Neuronal stem cell (in vitro differentiated cells): ENCODE measurements at regions not wholly inside any gene's neighbourhood (a gene's known extent, or its start where the extent isn't known, plus 50 kb on each side); places are given as distances from the start of the nearest gene placed in this dataset.

Experiments
- DNase-seq: peaks from one replicate; pipeline ENCODE4 v3.0.0-alpha.2; 2013; ENCODE audit warnings: low spot score
- H2AFZ ChIP-seq: one replicate; pipeline ENCODE4 v1.6.1; 2013; ENCODE audit warnings: mild to moderate bottlenecking, low read length, inconsistent platforms
- H2AK5ac ChIP-seq: 2 replicates; pipeline ENCODE4 v1.6.1; 2013; ENCODE audit warnings: low read depth, mild to moderate bottlenecking, inconsistent platforms, low read length, moderate library complexity, mixed read lengths
- H2BK120ac ChIP-seq: 2 replicates; pipeline ENCODE4 v1.6.1; 2013; ENCODE audit warnings: low read depth, mild to moderate bottlenecking, inconsistent platforms, low read length, moderate library complexity, mixed read lengths
- H2BK12ac ChIP-seq: one replicate; pipeline ENCODE4 v1.6.1; 2013; ENCODE audit warnings: low read length, inconsistent platforms
- H2BK15ac ChIP-seq: 2 replicates; pipeline ENCODE4 v1.6.1; 2013; ENCODE audit warnings: mild to moderate bottlenecking, low read length, inconsistent platforms, mixed read lengths
- H2BK5ac ChIP-seq: one replicate; pipeline ENCODE4 v1.6.1; 2013; ENCODE audit warnings: inconsistent platforms, mild to moderate bottlenecking, low read length, moderate library complexity
- H3K14ac ChIP-seq: one replicate; pipeline ENCODE4 v1.6.1; 2013; ENCODE audit warnings: low read length, inconsistent platforms
- H3K18ac ChIP-seq: 2 replicates; pipeline ENCODE4 v1.6.1; 2013; ENCODE audit warnings: low read length, inconsistent platforms
- H3K23ac ChIP-seq: 2 replicates; pipeline ENCODE4 v1.6.1; 2013; ENCODE audit warnings: low read depth, mild to moderate bottlenecking, mixed read lengths, low read length, inconsistent platforms; ENCODE audit not compliant: poor library complexity
- H3K27ac ChIP-seq: replicated peaks from 3 replicates; pipeline ENCODE4 v1.5.1; 2013; ENCODE audit warnings: low read length, inconsistent platforms
- H3K27me3 ChIP-seq, 3 experiments: 2 replicates each; pipeline ENCODE4 v1.6.1; 2013; ENCODE audit warnings: low read length in 3 of 3, mild to moderate bottlenecking in 2 of 3, inconsistent platforms in 1 of 3, low read depth in 1 of 3, mixed read lengths in 1 of 3, moderate library complexity in 1 of 3; ENCODE audit not compliant: control insufficient read depth in 3 of 3, insufficient read depth in 3 of 3
- H3K36me3 ChIP-seq, 2 donors: replicated peaks in 1 of 2; 2 replicates each; pipeline ENCODE4 v1.6.1; 2013; ENCODE audit warnings: low read length in 2 of 2; ENCODE audit not compliant: control insufficient read depth in 2 of 2, insufficient read depth in 2 of 2
- H3K4ac ChIP-seq: 2 replicates; pipeline ENCODE4 v1.6.1; 2013; ENCODE audit warnings: inconsistent platforms, mild to moderate bottlenecking, low read length, moderate library complexity
- H3K4me1 ChIP-seq, 2 donors: 1 replicate in 1 of 2; 2 replicates in 1 of 2; pipeline ENCODE4 v1.6.1; 2013; ENCODE audit warnings: low read length in 2 of 2, low read depth in 1 of 2; ENCODE audit not compliant: control insufficient read depth in 2 of 2, insufficient read depth in 1 of 2
- H3K4me2 ChIP-seq: one replicate; pipeline ENCODE4 v1.6.1; 2013; ENCODE audit warnings: mild to moderate bottlenecking, low read length, inconsistent platforms; ENCODE audit not compliant: insufficient read depth, poor library complexity, severe bottlenecking
- H3K4me3 ChIP-seq, 2 donors: 2 replicates each; pipeline ENCODE4 v1.5.1; 2013; ENCODE audit warnings: low read length in 2 of 2, mild to moderate bottlenecking in 2 of 2, inconsistent platforms in 1 of 2, moderate library complexity in 1 of 2
- H3K79me1 ChIP-seq: one replicate; pipeline ENCODE4 v1.6.1; 2013; ENCODE audit warnings: low read depth, mild to moderate bottlenecking, inconsistent platforms, low read length, moderate library complexity
- H3K9ac ChIP-seq: one replicate; pipeline ENCODE4 v1.6.1; 2013; ENCODE audit warnings: mild to moderate bottlenecking, low read depth, low read length, inconsistent platforms; ENCODE audit not compliant: poor library complexity
- H3K9me3 ChIP-seq, 2 donors: replicated peaks in 1 of 2; 2 replicates each; pipeline versions ENCODE3 to v1.6.1; 2013; ENCODE audit warnings: low read length in 2 of 2, mild to moderate bottlenecking in 2 of 2, inconsistent platforms in 1 of 2, low read depth in 1 of 2, mixed read lengths in 1 of 2, moderate library complexity in 1 of 2; ENCODE audit not compliant: control insufficient read depth in 2 of 2, insufficient read depth in 1 of 2
- H4K8ac ChIP-seq: one replicate; pipeline ENCODE4 v1.6.1; 2013; ENCODE audit warnings: low read depth, mild to moderate bottlenecking, inconsistent platforms, low read length, moderate library complexity
- H4K91ac ChIP-seq: one replicate; pipeline ENCODE4 v1.6.1; 2013; ENCODE audit warnings: low read length, low read depth, mild to moderate bottlenecking, inconsistent platforms; ENCODE audit not compliant: poor library complexity
- WGBS, 2 donors: extraction: QIAGEN DNeasy Blood & Tissue Kit; methylation state at CpG; one replicate each; pipeline ENCODE4 v1.1.7; 2013; ENCODE audit warnings: missing lambda C conversion rate in 2 of 2, mixed read lengths in 1 of 2; ENCODE audit not compliant: insufficient read length in 2 of 2, insufficient replicate concordance in 1 of 2; ENCODE audit errors: extremely low coverage in 2 of 2; 5-methylcytosine and 5-hydroxymethylcytosine counted together

DNA sequence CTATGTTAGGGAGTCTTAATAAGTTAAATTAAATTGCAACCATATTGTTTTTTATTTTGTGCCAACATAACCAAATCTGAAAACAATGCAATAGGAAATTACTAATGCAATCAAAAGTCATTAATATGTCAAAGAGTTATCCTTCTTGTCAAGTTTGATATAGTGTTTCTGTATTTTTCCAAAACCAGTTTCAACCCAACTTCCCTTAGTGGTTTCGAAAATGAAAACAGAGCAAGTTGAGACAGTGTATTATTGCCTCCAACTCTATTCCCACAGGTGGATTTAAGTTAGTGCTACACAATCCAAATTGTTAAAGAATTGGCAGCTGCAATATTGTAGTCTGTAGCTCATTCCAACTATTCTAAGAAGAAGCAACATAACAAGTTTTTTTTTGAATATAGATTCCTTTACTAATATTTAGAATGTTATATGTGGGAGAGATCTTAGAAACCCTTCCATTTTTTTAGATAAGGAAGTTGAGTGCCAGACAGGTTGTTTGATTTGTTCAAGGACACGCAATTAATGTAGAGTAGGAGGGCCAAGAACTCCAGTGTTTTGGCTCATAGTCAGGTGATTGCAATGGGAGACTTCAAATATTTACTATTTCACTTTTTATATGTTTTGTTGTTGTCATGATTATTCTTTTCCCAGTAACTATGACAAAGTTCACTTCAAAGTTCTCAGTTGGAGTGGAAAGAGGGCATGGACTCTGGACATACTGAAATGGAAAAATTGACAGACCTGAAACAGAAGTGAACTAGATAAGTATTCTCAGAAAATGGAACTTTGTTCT is 282.4 kb upstream of the HSF2 start:
- H3K4me2 ChIP-seq, result no peak overlapping the region
- H4K8ac ChIP-seq, result no peak overlapping the region
- no peak overlapping the region for H3K4ac ChIP-seq
- H2BK120ac ChIP-seq, result no peak overlapping the region
- no peak overlapping the region for H3K9ac ChIP-seq
- H3K36me3 ChIP-seq, result no peaks in the 10 kb centered on the region
- no peak overlapping the region for H4K91ac ChIP-seq
- H3K14ac ChIP-seq, result no peak overlapping the region
- H3K27me3 ChIP-seq, result no peaks in the 10 kb centered on the region
- H2BK12ac ChIP-seq, result no peak overlapping the region
- no peak overlapping the region for H2BK5ac ChIP-seq
- no peak for DNase-seq
- H3K9me3 ChIP-seq, result no peaks in the 10 kb centered on the region
- H3K4me1 ChIP-seq, result no peaks in the 10 kb centered on the region
- no peak overlapping the region for H2BK15ac ChIP-seq
- no CpG with 5 or more reads among the region's 2 CpGs for WGBS, 2 donors
- H3K4me3 ChIP-seq, result no peak overlapping the region
- no peak overlapping the region for H2AK5ac ChIP-seq
- no peak overlapping the region for H2AFZ ChIP-seq
- no peak overlapping the region for H3K18ac ChIP-seq
- H3K27ac ChIP-seq, result no peak overlapping the region
- H3K79me1 ChIP-seq, result no peaks in the 10 kb centered on the region
- no peak overlapping the region for H3K23ac ChIP-seq

DNA sequence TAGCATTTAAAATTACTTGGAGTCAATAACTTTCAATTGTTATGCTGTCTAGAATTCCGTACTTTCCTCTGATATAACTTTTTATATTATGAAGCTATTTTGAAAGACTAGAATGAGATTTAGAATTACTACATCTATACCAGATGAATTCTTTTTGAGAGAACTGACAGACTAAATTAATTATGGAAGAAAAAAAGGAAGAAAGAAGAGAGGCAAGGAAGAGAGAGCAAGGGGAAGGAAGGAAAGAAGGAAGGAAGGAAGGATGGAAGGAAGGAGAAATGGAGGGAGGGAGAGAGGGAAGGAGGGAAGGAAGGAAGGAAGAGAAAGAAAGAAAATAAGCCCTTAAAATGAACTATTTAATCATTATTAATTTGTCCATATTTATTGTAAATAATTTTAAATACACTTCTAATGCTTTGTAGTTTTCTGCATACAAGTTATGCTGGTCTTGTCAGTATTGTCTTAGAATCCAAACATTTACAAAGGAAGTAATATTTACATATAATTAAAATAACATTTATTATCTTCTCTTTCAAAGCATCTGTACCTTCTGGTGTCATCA is 280.4 kb upstream of the HSF2 start:
- Histone ChIP-seq H3K23ac (no peak overlapping the region), H2BK12ac (no peak overlapping the region), H3K9ac (no peak overlapping the region), H2BK5ac (no peak overlapping the region), H3K79me1 (no peaks in the 10 kb centered on the region), H3K4me1 (no peaks in the 10 kb centered on the region), H3K27me3 (no peaks in the 10 kb centered on the region), H3K9me3 (no peaks in the 10 kb centered on the region), H2AFZ (no peak overlapping the region), H4K91ac (no peak overlapping the region), H3K18ac (no peak overlapping the region), H4K8ac (no peak overlapping the region), H3K4ac (no peak overlapping the region), H3K27ac (no peak overlapping the region), H3K14ac (no peak overlapping the region), H2BK15ac (no peak overlapping the region), H2AK5ac (no peak overlapping the region), H3K4me3 (no peak overlapping the region), H2BK120ac (no peak overlapping the region), H3K4me2 (no peak overlapping the region), H3K36me3 (no peaks in the 10 kb centered on the region)
- WGBS, 2 donors, result no CpG with 5 or more reads among the region's 1 CpG
- no peak for DNase-seq

DNA sequence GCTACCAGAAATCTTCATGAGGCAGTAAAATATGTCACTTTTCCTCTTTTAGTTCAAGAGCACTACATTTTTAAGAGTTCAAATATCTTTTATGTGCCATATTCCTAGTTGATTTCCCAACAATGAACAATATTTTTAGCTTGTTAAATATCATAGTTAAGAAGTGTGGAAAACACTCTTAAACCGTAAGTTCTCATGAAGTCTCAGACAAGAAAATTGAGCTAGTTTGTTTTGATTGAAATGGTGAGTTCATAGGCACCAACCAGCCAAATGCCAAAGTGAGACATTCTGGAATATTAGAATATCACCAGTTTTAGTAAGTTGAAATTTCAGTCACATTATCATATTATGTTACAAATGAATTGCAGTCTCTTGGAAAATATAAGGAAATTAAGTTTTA is 277.2 kb upstream of the HSF2 start:
- H3K9me3 ChIP-seq, result no peaks in the 10 kb centered on the region
- H3K27ac ChIP-seq, result no peak overlapping the region
- no peak overlapping the region for H2AFZ ChIP-seq
- no peak overlapping the region for H2BK120ac ChIP-seq
- no peak overlapping the region for H4K8ac ChIP-seq
- H3K14ac ChIP-seq, result no peak overlapping the region
- no peak overlapping the region for H3K4me3 ChIP-seq
- H2BK5ac ChIP-seq, result no peak overlapping the region
- no peak overlapping the region for H2AK5ac ChIP-seq
- no peak overlapping the region for H3K4ac ChIP-seq
- no peak overlapping the region for H3K9ac ChIP-seq
- DNase-seq, result no peak
- H3K4me1 ChIP-seq, result no peaks in the 10 kb centered on the region
- no peak overlapping the region for H3K18ac ChIP-seq
- H2BK15ac ChIP-seq, result no peak overlapping the region
- H3K79me1 ChIP-seq, result no peaks in the 10 kb centered on the region
- no peaks in the 10 kb centered on the region for H3K27me3 ChIP-seq
- no peak overlapping the region for H3K23ac ChIP-seq
- no peak overlapping the region for H3K4me2 ChIP-seq
- no peaks in the 10 kb centered on the region for H3K36me3 ChIP-seq
- no peak overlapping the region for H4K91ac ChIP-seq
- H2BK12ac ChIP-seq, result no peak overlapping the region
- no CpG with 5 or more reads among the region's 1 CpG for WGBS, 2 donors

DNA sequence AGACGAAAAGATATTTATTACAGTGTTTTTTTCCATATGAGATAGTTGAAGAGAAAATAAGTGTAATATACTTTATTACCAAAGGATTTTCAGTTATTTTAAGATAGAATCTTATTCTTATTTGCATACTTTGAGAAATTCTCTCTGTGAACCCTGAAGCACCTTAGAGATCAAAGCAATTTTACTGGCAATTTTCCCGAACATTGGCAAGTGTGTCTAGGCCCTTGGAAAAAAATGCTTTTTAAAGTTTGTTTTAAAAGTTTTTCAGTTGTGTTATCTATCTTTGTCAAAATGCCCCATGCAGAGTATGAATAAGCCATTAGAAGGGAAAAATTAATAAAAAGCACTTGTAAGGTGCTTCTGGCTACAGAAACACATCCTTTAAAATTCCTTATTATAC is 276.8 kb upstream of the HSF2 start:
- Histone ChIP-seq H4K8ac (no peak overlapping the region), H3K4me2 (no peak overlapping the region), H3K4me3 (no peak overlapping the region), H2BK15ac (no peak overlapping the region), H2BK5ac (no peak overlapping the region), H3K79me1 (no peaks in the 10 kb centered on the region), H3K14ac (no peak overlapping the region), H3K9ac (no peak overlapping the region), H4K91ac (no peak overlapping the region), H2BK12ac (no peak overlapping the region), H3K18ac (no peak overlapping the region), H3K23ac (no peak overlapping the region), H2AFZ (no peak overlapping the region), H2BK120ac (no peak overlapping the region), H3K27me3 (no peaks in the 10 kb centered on the region), H3K27ac (no peak overlapping the region), H3K4me1 (no peaks in the 10 kb centered on the region), H3K9me3 (no peaks in the 10 kb centered on the region), H3K4ac (no peak overlapping the region), H3K36me3 (no peaks in the 10 kb centered on the region), H2AK5ac (no peak overlapping the region)
- no peak for DNase-seq
- WGBS, 2 donors, result no CpG with 5 or more reads among the region's 2 CpGs
